ENCODE measurements at regions not wholly inside any gene's neighbourhood (a gene's known extent, or its start where the extent isn't known, plus 50 kb on each side); places are given as distances from the start of the nearest gene placed in this dataset.

GRCh38 chr4:23660865-23661264, 229.0 kb downstream of the PPARGC1A start:
- no peak for DNase-seq

- DNase-seq: no peak
These were observed 235.1 kb downstream of the PPARGC1A start for GRCh38 chr4:23654791-23655190.

- DNase-seq: no peak
These were observed 240.8 kb downstream of the PPARGC1A start for GRCh38 chr4:23648854-23649596.

GRCh38 chr4:23635468-23635867, 254.4 kb downstream of the PPARGC1A start:
- no peak for DNase-seq

- no peak for DNase-seq
These were observed 258.4 kb downstream of the PPARGC1A start for GRCh38 chr4:23631255-23631950.

- DNase-seq: no peak
These were observed 259.7 kb downstream of the PPARGC1A start for GRCh38 chr4:23630110-23630509.

- no peak for DNase-seq
These were observed 260.4 kb downstream of the PPARGC1A start for GRCh38 chr4:23629421-23629820.

GRCh38 chr4:23614284-23614892, 275.5 kb downstream of the PPARGC1A start:
- DNase-seq: peak in 1 of 5 experiments; percentile 14

DNA sequence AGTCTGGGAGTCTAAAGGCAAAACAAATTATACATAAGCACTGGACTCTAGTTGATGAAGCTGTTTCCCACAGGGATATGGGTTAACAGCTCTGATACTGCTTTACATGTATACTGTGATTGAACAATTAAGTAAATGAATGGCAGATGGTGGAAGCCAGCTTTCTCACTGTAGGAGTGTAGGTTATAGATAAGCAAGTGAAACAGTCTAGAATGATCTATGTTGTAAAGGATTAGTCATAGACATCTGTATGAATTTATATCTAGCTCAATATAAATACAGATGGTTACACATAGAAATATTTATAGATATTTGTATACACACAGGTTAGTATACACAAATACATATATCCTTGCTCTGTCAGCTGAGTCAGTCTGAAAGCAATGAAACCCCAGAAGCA, 276.1 kb downstream of the PPARGC1A start:
- DNase-seq: no peak

- DNase-seq: no peak
These were observed 287.1 kb downstream of the PPARGC1A start for GRCh38 chr4:23602720-23603119.

DNA sequence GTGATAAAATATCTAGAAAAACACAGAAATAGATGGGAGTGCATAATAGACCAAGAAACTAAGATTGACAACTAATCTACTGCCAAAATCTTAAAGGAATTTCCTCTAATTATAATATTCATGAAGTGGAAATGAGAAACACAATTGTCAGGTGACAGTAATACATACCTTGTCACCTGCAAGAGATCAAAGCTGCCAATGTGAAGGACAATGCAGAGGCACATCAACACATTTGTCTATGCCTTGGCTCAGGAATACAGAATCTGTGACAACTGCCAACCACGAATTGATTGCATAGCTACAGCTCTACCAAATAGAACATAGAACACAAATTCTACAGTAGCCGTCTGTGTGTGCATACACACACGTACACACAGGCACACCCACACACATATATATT, 295.7 kb downstream of the PPARGC1A start:
- no peak for DNase-seq

GRCh38 chr4:23590431-23590830, 299.4 kb downstream of the PPARGC1A start:
- DNase-seq: no peak

DNA sequence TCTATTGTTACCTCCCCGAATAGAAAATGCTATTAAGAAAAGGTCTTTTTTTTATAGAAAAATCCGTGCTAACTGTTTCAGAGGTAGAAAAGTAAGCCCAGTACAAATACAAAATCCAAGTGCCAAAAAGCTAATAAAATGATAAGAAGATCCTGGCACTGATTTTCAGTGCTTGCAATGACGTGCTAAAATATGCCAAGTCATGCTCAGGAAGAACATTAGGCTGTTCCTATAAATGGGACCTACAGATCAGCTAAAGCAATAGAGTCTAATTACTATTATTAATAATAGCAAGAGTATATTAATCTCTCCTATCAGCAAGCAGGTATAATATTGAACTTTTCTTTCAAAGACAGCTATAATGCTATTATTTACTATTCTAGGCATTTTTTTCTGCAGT, 305.8 kb downstream of the PPARGC1A start:
- no peak for DNase-seq

- DNase-seq: no peak
These were observed 307.2 kb downstream of the PPARGC1A start for GRCh38 chr4:23582671-23583070.

GRCh38 chr4:23579166-23579565, 310.7 kb downstream of the PPARGC1A start:
- no peak for DNase-seq

- DNase-seq: no peak
These were observed 312.4 kb downstream of the PPARGC1A start for GRCh38 chr4:23577398-23577797.

GRCh38 chr4:23572382-23572781, 317.5 kb downstream of the PPARGC1A start:
- no peak for DNase-seq

DNA sequence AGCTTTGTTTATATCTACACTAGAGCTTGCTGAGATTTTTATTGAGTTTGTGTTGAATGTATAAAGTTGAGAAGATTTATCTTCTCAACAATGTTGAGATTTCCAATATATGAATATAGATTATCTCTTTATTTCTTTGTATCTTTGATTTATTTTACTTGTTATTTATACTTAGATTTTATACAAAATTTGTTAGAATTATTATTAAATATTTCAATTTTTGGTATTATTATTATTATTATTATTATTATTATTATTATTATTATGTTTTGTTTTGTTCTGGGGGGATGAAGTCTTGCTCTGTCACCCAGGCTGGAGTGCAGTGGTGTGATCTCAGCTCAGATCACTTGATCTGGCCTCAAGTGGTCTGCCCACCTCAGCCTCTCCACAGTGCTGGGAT, 322.5 kb downstream of the PPARGC1A start:
- no peak for DNase-seq

DNA sequence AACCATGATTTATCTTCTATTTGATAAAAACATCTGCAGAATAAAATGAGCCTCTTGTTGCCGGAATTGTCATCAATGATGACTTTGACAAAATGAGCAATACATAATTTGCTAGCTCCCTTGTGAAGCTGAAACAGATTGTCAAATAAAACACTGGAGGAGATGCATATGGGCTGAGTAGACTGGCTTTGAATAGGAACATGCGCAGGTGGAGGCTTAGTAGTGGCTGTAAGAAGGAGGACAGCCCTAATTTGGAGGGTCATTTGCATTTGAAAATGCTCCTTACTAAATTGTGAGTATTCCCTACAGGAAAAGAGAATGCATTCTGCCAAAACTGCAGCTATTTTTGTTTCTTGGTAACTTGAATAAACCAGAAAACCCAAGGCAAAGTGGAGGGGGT, 329.1 kb downstream of the PPARGC1A start:
- no peak for DNase-seq

DNA sequence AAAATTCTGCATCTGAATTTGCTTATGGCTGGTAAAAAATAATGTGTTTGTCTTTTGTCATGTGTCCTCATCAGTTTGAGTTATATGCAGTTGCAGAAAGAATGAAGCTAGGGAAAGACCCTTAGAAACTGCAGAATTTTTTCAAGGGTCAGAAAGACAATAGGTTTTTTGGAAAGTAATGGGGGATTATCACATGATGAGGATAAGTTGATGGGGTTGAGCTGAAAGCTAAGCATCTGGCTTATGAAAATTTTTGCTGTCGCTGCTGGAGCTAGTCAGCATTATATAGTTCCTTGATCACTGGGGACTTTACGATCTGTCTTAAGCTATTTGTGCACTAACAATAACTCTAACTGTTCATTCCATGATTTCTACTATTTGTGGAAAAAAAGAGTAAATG, 331.7 kb downstream of the PPARGC1A start:
- no peak for DNase-seq

- DNase-seq: no peak
These were observed 342.2 kb downstream of the PPARGC1A start for GRCh38 chr4:23547601-23548000.

GRCh38 chr4:23547096-23547495, 342.8 kb downstream of the PPARGC1A start:
- DNase-seq: no peak

DNA sequence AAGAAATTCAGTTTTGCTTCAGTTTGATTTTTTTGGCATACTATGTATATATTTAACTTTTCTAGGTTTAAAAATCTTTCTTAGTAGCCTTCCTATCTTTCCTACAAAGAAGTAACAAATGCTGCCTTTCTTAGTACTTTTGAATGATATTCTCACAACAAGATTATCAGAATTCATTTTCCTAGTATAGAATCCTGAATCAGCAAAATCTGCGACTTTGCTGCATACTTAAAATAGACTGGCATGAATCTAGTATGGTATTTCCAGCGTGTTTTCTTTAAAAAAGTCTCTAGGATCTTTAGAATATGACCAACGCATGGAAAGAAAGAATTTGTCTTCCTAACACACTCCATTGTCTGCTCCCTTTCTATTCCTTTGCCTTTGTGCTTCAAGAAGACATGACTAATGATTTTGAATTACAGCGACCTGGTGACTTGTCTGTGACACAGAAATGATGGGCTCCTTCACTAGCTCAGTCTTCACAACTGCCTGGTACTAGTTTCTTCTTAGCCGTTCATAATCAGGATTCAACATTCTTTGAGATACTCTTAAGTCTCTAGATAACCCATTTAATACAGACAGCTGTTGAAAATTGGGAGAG, 349.8 kb downstream of the PPARGC1A start:
- DNase-seq: no peak

- no peak for DNase-seq
These were observed 356.0 kb downstream of the PPARGC1A start for GRCh38 chr4:23533859-23534258.

Data from T-helper 2 cell (primary cell).